CD14-positive monocyte (primary cell): ENCODE measurements at regions not wholly inside any gene's neighbourhood (a gene's known extent, or its start where the extent isn't known, plus 50 kb on each side); places are given as distances from the start of the nearest gene placed in this dataset.
A peak's percentile ranks its signal among the peaks of the same experiment; 100 is the strongest.

ENCODE experiments used
- DNase-seq, 3 donors: peaks; one replicate each; pipeline ENCODE4 v3.0.0-alpha.2; 2011 to 2022
- H2AFZ ChIP-seq: 2 replicates; pipeline ENCODE4 v1.6.0; 2012; ENCODE audit warnings: mild to moderate bottlenecking, low read depth, low read length, inconsistent platforms; ENCODE audit not compliant: insufficient read depth, poor library complexity, severe bottlenecking
- H3K27ac ChIP-seq, 2 donors: 1 replicate in 1 of 2; 2 replicates in 1 of 2; pipeline ENCODE4 v1.5.1; 2012 to 2013; ENCODE audit warnings: low read length in 2 of 2, control low read depth in 1 of 2, inconsistent platforms in 1 of 2, low read depth in 1 of 2, mild to moderate bottlenecking in 1 of 2
- H3K27me3 ChIP-seq, 2 donors: one replicate each; pipeline versions ENCODE4 v1.6.0 to v1.6.1; 2011 to 2013; ENCODE audit warnings: low read length in 2 of 2; ENCODE audit not compliant: control insufficient read depth in 2 of 2, insufficient read depth in 2 of 2
- H3K36me3 ChIP-seq, 2 donors: replicated peaks in 1 of 2; 1 replicate in 1 of 2; 2 replicates in 1 of 2; pipeline versions ENCODE4 v1.5.1 to v1.6.1; 2012 to 2013; ENCODE audit warnings: low read length in 2 of 2, control low read depth in 1 of 2, inconsistent platforms in 1 of 2, mild to moderate bottlenecking in 1 of 2; ENCODE audit not compliant: insufficient read depth in 2 of 2, control insufficient read depth in 1 of 2
- H3K4me1 ChIP-seq, 2 donors: 1 replicate in 1 of 2; 2 replicates in 1 of 2; pipeline versions ENCODE4 v1.5.1 to v1.6.1; 2012 to 2013; ENCODE audit warnings: low read length in 2 of 2, control low read depth in 1 of 2, inconsistent platforms in 1 of 2, mild to moderate bottlenecking in 1 of 2, moderate library complexity in 1 of 2; ENCODE audit not compliant: insufficient read depth in 2 of 2, control insufficient read depth in 1 of 2
- H3K4me2 ChIP-seq: replicated peaks from 2 replicates; pipeline ENCODE3; 2012; ENCODE audit warnings: low read length, moderate library complexity, mild to moderate bottlenecking; ENCODE audit not compliant: poor library complexity, severe bottlenecking; ENCODE audit errors: extremely low read depth
- H3K4me3 ChIP-seq, 3 experiments: fragments of 200-600 bp in 1 of 3; sonication (generic) in 1 of 3; replicated peaks in 1 of 3; 1 replicate in 2 of 3; 2 replicates in 1 of 3; pipeline ENCODE4 v1.5.1; 2011 to 2013; ENCODE audit warnings: low read length in 3 of 3, mild to moderate bottlenecking in 3 of 3, control low read depth in 2 of 3, low read depth in 2 of 3, inconsistent platforms in 1 of 3, moderate library complexity in 1 of 3
- H3K79me2 ChIP-seq: 2 replicates; pipeline ENCODE4 v1.6.0; 2012; ENCODE audit warnings: mild to moderate bottlenecking, control low read depth, inconsistent platforms, low read length, moderate library complexity; ENCODE audit not compliant: insufficient read depth
- H3K9ac ChIP-seq: 2 replicates; pipeline ENCODE4 v1.6.0; 2017; ENCODE audit warnings: low read length, mild to moderate bottlenecking; ENCODE audit not compliant: insufficient read depth, poor library complexity, severe bottlenecking
- H3K9me3 ChIP-seq, 2 donors: replicated peaks in 1 of 2; 1 replicate in 1 of 2; 2 replicates in 1 of 2; pipeline versions ENCODE4 v1.5.1 to v1.6.1; 2012 to 2013; ENCODE audit warnings: low read length in 2 of 2, control low read depth in 1 of 2; ENCODE audit not compliant: control insufficient read depth in 1 of 2, insufficient read depth in 1 of 2
- H4K20me1 ChIP-seq: 2 replicates; pipeline ENCODE4 v1.6.0; 2012; ENCODE audit warnings: mild to moderate bottlenecking, low read length, control low read depth, moderate library complexity; ENCODE audit not compliant: insufficient read depth
- H3K27ac Mint-ChIP-seq, 7 donors: one replicate each; pipeline ENCODE4 v1.8.0; 2020; ENCODE audit warnings: mild to moderate bottlenecking in 7 of 7, mixed read lengths in 7 of 7, moderate library complexity in 6 of 7, inconsistent platforms in 2 of 7
- H3K27me3 Mint-ChIP-seq, 3 donors: one replicate each; pipeline ENCODE4 v1.8.0; 2021 to 2022; ENCODE audit warnings: low read depth in 3 of 3, mild to moderate bottlenecking in 3 of 3, mixed read lengths in 3 of 3, moderate library complexity in 3 of 3, inconsistent platforms in 1 of 3
- H3K36me3 Mint-ChIP-seq, 2 donors: one replicate each; pipeline ENCODE4 v1.8.0; 2020; ENCODE audit warnings: mixed read lengths in 2 of 2, inconsistent platforms in 1 of 2, mild to moderate bottlenecking in 1 of 2
- H3K4me1 Mint-ChIP-seq: one replicate; pipeline ENCODE4 v1.8.0; 2020; ENCODE audit warnings: mild to moderate bottlenecking, mixed read lengths
- H3K4me3 Mint-ChIP-seq, 2 donors: one replicate each; pipeline ENCODE4 v1.8.0; 2020; ENCODE audit warnings: mild to moderate bottlenecking in 2 of 2, mixed read lengths in 2 of 2, moderate library complexity in 1 of 2
- H3K9me3 Mint-ChIP-seq, 7 donors: one replicate each; pipeline ENCODE4 v1.8.0; 2020 to 2022; ENCODE audit warnings: mixed read lengths in 7 of 7, mild to moderate bottlenecking in 6 of 7, moderate library complexity in 6 of 7, inconsistent platforms in 2 of 7
- WGBS: methylation state at CpG from one replicate; pipeline ENCODE4 v1.1.5; 2013; ENCODE audit warnings: missing lambda C conversion rate; ENCODE audit not compliant: insufficient coverage; 5-methylcytosine and 5-hydroxymethylcytosine counted together
- intact Hi-C, 2 donors: fragments of 100-400 bp; cut with micrococcal nuclease; formaldehyde crosslinking; loops; one replicate each; pipeline versions ENCODE4 v1.15.0 to v1.15.1; 2023
- TF ChIP-seq, protein P1 (sequence below): fragments of 200-600 bp; IDR thresholded peaks from one replicate; pipeline ENCODE4 v1.8.0; 2022; ENCODE audit warnings: antibody characterized with exemption, mild to moderate bottlenecking

GRCh38 chr17:77821114-77821513, 137.4 kb upstream of the TNRC6C start:
- Histone ChIP-seq H3K9ac (no peak overlapping the region), H3K79me2 (no peaks in the 10 kb centered on the region), H3K4me2 (no peak overlapping the region), H3K27ac (no peak overlapping the region), H3K4me1 (no peaks in the 10 kb centered on the region), H3K4me3 (no peak overlapping the region), H3K27me3 (peaks cover 0 to 2% of the 10 kb centered on the region in 2 donors), H4K20me1 (no peaks in the 10 kb centered on the region), H2AFZ (no peak overlapping the region), H3K9me3 (no peaks in the 10 kb centered on the region), H3K36me3 (no peaks in the 10 kb centered on the region)
- no peak overlapping the region for H3K27ac Mint-ChIP-seq
- intact Hi-C loops = no loop called here
- H3K4me1 Mint-ChIP-seq = no peaks in the 10 kb centered on the region
- peaks cover 0 to 1% (median 0%) of the 10 kb centered on the region in 7 donors for H3K9me3 Mint-ChIP-seq
- 73% methylated on average over 8 of the region's 8 CpGs for WGBS
- no peaks in the 10 kb centered on the region for H3K36me3 Mint-ChIP-seq
- DNase-seq = no peak
- H3K4me3 Mint-ChIP-seq = no peak overlapping the region
- peaks cover 3 to 13% (median 6%) of the 10 kb centered on the region in 3 donors for H3K27me3 Mint-ChIP-seq
- TF ChIP-seq, protein P1, sequence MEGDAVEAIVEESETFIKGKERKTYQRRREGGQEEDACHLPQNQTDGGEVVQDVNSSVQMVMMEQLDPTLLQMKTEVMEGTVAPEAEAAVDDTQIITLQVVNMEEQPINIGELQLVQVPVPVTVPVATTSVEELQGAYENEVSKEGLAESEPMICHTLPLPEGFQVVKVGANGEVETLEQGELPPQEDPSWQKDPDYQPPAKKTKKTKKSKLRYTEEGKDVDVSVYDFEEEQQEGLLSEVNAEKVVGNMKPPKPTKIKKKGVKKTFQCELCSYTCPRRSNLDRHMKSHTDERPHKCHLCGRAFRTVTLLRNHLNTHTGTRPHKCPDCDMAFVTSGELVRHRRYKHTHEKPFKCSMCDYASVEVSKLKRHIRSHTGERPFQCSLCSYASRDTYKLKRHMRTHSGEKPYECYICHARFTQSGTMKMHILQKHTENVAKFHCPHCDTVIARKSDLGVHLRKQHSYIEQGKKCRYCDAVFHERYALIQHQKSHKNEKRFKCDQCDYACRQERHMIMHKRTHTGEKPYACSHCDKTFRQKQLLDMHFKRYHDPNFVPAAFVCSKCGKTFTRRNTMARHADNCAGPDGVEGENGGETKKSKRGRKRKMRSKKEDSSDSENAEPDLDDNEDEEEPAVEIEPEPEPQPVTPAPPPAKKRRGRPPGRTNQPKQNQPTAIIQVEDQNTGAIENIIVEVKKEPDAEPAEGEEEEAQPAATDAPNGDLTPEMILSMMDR = no peak

- peak overlapping the region in 2 of 7 donors; percentile 15 to 46 for H3K27ac Mint-ChIP-seq
- TF ChIP-seq, protein P1 = no peak
- H3K4me3 Mint-ChIP-seq = no peak overlapping the region
- no peaks in the 10 kb centered on the region for H3K9me3 ChIP-seq
- H3K9me3 Mint-ChIP-seq = peaks cover 0 to 1% (median 0%) of the 10 kb centered on the region in 7 donors
- no peak overlapping the region for H2AFZ ChIP-seq
- intact Hi-C loops = no loop called here
- H3K36me3 ChIP-seq = no peaks in the 10 kb centered on the region
- no peak overlapping the region for H3K27ac ChIP-seq
- peaks cover 0 to 2% of the 10 kb centered on the region in 2 donors for H3K27me3 ChIP-seq
- no peak overlapping the region for H3K4me3 ChIP-seq
- DNase-seq = no peak
- H3K4me1 Mint-ChIP-seq = no peaks in the 10 kb centered on the region
- H3K27me3 Mint-ChIP-seq = peaks cover 6 to 20% (median 9%) of the 10 kb centered on the region in 3 donors
- no peaks in the 10 kb centered on the region for H4K20me1 ChIP-seq
- H3K4me2 ChIP-seq = no peak overlapping the region
- H3K9ac ChIP-seq = no peak overlapping the region
- 86% methylated on average over 11 of the region's 22 CpGs for whole genome bisulfite sequencing
- H3K4me1 ChIP-seq = no peaks in the 10 kb centered on the region
- no peaks in the 10 kb centered on the region for H3K36me3 Mint-ChIP-seq
- H3K79me2 ChIP-seq = no peaks in the 10 kb centered on the region
Observed at GRCh38 chr17:77822302-77823030, 136.0 kb upstream of the TNRC6C start.
